ENCODE measurements at regions not wholly inside any gene's neighbourhood (a gene's known extent, or its start where the extent isn't known, plus 50 kb on each side); places are given as distances from the start of the nearest gene placed in this dataset.

- TF ChIP-seq, protein P1, sequence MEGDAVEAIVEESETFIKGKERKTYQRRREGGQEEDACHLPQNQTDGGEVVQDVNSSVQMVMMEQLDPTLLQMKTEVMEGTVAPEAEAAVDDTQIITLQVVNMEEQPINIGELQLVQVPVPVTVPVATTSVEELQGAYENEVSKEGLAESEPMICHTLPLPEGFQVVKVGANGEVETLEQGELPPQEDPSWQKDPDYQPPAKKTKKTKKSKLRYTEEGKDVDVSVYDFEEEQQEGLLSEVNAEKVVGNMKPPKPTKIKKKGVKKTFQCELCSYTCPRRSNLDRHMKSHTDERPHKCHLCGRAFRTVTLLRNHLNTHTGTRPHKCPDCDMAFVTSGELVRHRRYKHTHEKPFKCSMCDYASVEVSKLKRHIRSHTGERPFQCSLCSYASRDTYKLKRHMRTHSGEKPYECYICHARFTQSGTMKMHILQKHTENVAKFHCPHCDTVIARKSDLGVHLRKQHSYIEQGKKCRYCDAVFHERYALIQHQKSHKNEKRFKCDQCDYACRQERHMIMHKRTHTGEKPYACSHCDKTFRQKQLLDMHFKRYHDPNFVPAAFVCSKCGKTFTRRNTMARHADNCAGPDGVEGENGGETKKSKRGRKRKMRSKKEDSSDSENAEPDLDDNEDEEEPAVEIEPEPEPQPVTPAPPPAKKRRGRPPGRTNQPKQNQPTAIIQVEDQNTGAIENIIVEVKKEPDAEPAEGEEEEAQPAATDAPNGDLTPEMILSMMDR (conservative IDR thresholded peaks at IDR 0.05 in 1 of 2, IDR thresholded peaks at IDR 0.05 in 1 of 2; ENCODE audit: extremely low read depth in 1 of 2, insufficient read depth in 1 of 2, low read depth in 1 of 2, low read length in 2 of 2): no peak
- TF ChIP-seq EZH2 (IDR thresholded peaks at IDR 0.05; ENCODE audit: borderline replicate concordance, low read length): no peak
Observed at GRCh38 chr21:27715131-27715530, 748.2 kb upstream of the ADAMTS5 start.
